ENCODE measurements at regions not wholly inside any gene's neighbourhood (a gene's known extent, or its start where the extent isn't known, plus 50 kb on each side); places are given as distances from the start of the nearest gene placed in this dataset.

DNA sequence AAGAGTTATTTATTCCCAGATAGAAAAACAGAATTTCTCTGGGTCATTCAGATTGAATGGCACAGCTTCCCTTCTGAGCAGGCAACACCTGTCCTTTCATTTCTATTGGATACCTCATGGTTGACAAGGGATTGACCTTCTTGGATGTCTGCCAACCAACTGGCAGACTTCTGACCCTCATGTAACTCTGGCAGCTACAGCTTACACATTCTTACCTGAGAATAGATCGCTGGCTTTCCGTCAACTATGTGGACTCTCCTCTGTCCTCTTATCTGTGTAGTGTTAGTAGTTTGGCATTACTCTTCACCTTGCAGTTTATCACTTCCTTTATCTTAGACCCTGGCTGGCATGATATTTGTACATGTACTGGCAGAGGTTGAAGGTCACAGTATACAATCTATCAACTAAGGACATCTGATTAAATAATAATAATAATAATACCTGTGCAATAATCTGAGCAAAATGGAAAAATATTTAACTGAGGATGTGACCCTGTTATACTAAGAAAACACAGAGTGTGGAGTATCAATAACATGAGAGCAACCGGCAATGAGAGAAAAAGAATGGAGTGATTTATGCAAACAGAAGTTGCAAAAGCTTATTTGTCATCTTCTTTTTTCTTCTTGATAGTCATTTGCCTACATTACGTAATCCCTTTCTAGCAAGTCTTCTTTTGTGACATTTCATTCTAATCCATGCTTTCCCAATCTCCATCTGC, 1118.2 kb downstream of the ARAP2 start:
- Histone ChIP-seq H3K9me3 (no peaks in the 10 kb centered on the region), H3K4me1 (no peaks in the 10 kb centered on the region), H3K27me3 (replicated peaks; ENCODE audit: control insufficient read depth, insufficient read depth, low read length) (no peaks in the 10 kb centered on the region), H3K4me3 (ENCODE audit: low read depth, low read length) (no peak overlapping the region), H3K36me3 (ENCODE audit: control insufficient read depth, insufficient read depth, low read length) (no peaks in the 10 kb centered on the region)
- Mint-ChIP-seq H3K4me3 (ENCODE audit: unreplicated experiment) (no peak overlapping the region), H3K36me3 (ENCODE audit: insufficient read depth, unreplicated experiment) (no peaks in the 10 kb centered on the region), H3K4me1 (ENCODE audit: low read depth, unreplicated experiment) (no peaks in the 10 kb centered on the region), H3K27ac (ENCODE audit: unreplicated experiment) (no peak overlapping the region), H3K27me3 (ENCODE audit: insufficient read depth, unreplicated experiment) (no peaks in the 10 kb centered on the region), H3K9me3 (ENCODE audit: unreplicated experiment) (no peaks in the 10 kb centered on the region)
- BruUV-seq (replicated peaks), result no TSS peak
- POLR2A ChIA-PET, result no interaction called here
- no peak for DNase-seq
- TF ChIP-seq, protein P1, sequence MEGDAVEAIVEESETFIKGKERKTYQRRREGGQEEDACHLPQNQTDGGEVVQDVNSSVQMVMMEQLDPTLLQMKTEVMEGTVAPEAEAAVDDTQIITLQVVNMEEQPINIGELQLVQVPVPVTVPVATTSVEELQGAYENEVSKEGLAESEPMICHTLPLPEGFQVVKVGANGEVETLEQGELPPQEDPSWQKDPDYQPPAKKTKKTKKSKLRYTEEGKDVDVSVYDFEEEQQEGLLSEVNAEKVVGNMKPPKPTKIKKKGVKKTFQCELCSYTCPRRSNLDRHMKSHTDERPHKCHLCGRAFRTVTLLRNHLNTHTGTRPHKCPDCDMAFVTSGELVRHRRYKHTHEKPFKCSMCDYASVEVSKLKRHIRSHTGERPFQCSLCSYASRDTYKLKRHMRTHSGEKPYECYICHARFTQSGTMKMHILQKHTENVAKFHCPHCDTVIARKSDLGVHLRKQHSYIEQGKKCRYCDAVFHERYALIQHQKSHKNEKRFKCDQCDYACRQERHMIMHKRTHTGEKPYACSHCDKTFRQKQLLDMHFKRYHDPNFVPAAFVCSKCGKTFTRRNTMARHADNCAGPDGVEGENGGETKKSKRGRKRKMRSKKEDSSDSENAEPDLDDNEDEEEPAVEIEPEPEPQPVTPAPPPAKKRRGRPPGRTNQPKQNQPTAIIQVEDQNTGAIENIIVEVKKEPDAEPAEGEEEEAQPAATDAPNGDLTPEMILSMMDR (IDR thresholded peaks at IDR 0.05; ENCODE audit: insufficient read depth in 1 of 2, low read depth in 1 of 2, low read length in 1 of 2, severe bottlenecking in 1 of 2, unreplicated experiment in 1 of 2), result no peak
- CTCF ChIA-PET, result no interaction called here
- intact Hi-C loops (cut with micrococcal nuclease; ENCODE audit: unreplicated experiment), result no loop called here

DNA sequence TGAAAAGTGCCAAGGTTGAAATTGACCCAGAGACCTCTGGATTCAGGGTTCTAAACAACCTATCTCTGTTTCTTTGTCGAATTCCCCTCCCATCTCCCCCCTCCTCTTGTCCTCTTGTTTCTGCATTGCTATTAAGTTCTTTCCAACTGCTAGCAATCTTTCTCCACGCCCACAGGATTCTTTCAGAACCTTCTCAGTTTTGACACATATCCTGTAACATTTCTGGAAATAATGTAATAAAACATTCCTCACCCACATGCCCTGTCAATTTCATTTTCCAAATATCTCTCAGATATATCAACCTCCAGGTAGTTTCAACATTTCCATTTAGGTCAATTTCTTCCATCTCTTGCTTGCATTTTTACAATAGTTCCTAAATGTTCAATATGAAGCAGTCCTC, 1105.9 kb downstream of the ARAP2 start:
- Mint-ChIP-seq H3K27ac (ENCODE audit: unreplicated experiment) (no peak overlapping the region), H3K9me3 (ENCODE audit: unreplicated experiment) (no peaks in the 10 kb centered on the region), H3K27me3 (ENCODE audit: insufficient read depth, unreplicated experiment) (no peaks in the 10 kb centered on the region), H3K4me3 (ENCODE audit: unreplicated experiment) (no peak overlapping the region), H3K4me1 (ENCODE audit: low read depth, unreplicated experiment) (no peaks in the 10 kb centered on the region), H3K36me3 (ENCODE audit: insufficient read depth, unreplicated experiment) (no peaks in the 10 kb centered on the region)
- no TSS peak for BruUV-seq (replicated peaks)
- no peak for DNase-seq
- Histone ChIP-seq H3K9me3 (no peaks in the 10 kb centered on the region), H3K4me3 (ENCODE audit: low read depth, low read length) (no peak overlapping the region), H3K36me3 (ENCODE audit: control insufficient read depth, insufficient read depth, low read length) (no peaks in the 10 kb centered on the region), H3K27me3 (replicated peaks; ENCODE audit: control insufficient read depth, insufficient read depth, low read length) (no peaks in the 10 kb centered on the region), H3K4me1 (no peaks in the 10 kb centered on the region)
- TF ChIP-seq, protein P1 (IDR thresholded peaks at IDR 0.05; ENCODE audit: insufficient read depth in 1 of 2, low read depth in 1 of 2, low read length in 1 of 2, severe bottlenecking in 1 of 2, unreplicated experiment in 1 of 2), result no peak
- CTCF ChIA-PET, result no interaction called here
- intact Hi-C loops (cut with micrococcal nuclease; ENCODE audit: unreplicated experiment), result no loop called here
- POLR2A ChIA-PET, result no interaction called here

DNA sequence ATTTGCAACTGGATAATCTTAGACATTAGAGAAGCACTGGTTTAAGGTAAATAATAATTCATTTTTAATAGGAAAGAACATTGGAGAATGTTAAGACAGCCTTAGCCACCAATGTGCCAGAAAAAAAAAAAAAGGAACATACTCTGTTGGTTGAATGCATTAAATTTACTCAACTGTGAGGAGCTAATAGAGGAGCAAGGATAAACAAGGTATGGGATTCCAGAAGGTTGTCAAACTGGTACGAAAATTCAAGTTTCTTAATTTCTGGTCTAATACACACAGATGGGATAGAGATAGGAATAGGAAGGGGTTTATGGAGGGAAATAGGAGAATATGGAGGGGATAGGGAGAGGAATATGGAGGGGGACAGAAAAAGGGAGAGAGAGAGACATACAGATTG, 1096.6 kb downstream of the ARAP2 start:
- Mint-ChIP-seq H3K4me1 (ENCODE audit: low read depth, unreplicated experiment) (no peaks in the 10 kb centered on the region), H3K9me3 (ENCODE audit: unreplicated experiment) (peaks cover 9% of the 10 kb centered on the region), H3K36me3 (ENCODE audit: insufficient read depth, unreplicated experiment) (no peaks in the 10 kb centered on the region), H3K27me3 (ENCODE audit: insufficient read depth, unreplicated experiment) (peaks cover 3% of the 10 kb centered on the region), H3K27ac (ENCODE audit: unreplicated experiment) (no peak overlapping the region), H3K4me3 (ENCODE audit: unreplicated experiment) (no peak overlapping the region)
- ChIA-PET CTCF (no interaction called here), POLR2A (no interaction called here)
- H3K4me3 ChIP-seq (ENCODE audit: low read depth, low read length), result no peak overlapping the region
- no peak for DNase-seq
- H3K36me3 ChIP-seq (ENCODE audit: control insufficient read depth, insufficient read depth, low read length), result no peaks in the 10 kb centered on the region
- no peaks in the 10 kb centered on the region for H3K9me3 ChIP-seq
- TF ChIP-seq, protein P1 (IDR thresholded peaks at IDR 0.05; ENCODE audit: insufficient read depth in 1 of 2, low read depth in 1 of 2, low read length in 1 of 2, severe bottlenecking in 1 of 2, unreplicated experiment in 1 of 2), result no peak
- H3K27me3 ChIP-seq (replicated peaks; ENCODE audit: control insufficient read depth, insufficient read depth, low read length), result no peaks in the 10 kb centered on the region
- no TSS peak for BruUV-seq (replicated peaks)
- intact Hi-C loops (cut with micrococcal nuclease; ENCODE audit: unreplicated experiment), result no loop called here
- no peaks in the 10 kb centered on the region for H3K4me1 ChIP-seq

Data from Caco-2 (cell line).